ENCODE measurements at regions not wholly inside any gene's neighbourhood (a gene's known extent, or its start where the extent isn't known, plus 50 kb on each side); places are given as distances from the start of the nearest gene placed in this dataset.

DNA sequence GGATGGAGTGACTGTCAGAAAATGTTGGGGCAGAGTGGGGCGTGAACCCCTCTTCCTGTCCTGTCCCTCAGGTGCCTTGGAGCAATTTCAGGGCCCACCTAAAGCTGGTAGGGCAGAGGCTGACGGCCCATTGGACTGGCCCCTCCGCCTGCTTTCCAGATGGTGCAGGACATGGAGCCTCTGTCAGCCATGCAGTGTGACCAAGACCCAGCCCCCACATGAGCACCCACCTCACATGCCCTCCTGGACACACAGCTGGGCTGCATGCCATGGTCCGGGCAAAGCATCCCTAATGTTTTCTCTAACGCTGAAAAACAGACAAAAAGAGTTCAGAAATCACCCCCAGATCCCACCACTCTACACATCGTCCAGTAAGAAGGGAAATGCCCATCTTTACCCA is 51.3 kb upstream of the PSAP start:
- TF ChIP-seq, protein P1, sequence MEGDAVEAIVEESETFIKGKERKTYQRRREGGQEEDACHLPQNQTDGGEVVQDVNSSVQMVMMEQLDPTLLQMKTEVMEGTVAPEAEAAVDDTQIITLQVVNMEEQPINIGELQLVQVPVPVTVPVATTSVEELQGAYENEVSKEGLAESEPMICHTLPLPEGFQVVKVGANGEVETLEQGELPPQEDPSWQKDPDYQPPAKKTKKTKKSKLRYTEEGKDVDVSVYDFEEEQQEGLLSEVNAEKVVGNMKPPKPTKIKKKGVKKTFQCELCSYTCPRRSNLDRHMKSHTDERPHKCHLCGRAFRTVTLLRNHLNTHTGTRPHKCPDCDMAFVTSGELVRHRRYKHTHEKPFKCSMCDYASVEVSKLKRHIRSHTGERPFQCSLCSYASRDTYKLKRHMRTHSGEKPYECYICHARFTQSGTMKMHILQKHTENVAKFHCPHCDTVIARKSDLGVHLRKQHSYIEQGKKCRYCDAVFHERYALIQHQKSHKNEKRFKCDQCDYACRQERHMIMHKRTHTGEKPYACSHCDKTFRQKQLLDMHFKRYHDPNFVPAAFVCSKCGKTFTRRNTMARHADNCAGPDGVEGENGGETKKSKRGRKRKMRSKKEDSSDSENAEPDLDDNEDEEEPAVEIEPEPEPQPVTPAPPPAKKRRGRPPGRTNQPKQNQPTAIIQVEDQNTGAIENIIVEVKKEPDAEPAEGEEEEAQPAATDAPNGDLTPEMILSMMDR (IDR thresholded peaks at IDR 0.05): no peak
- intact Hi-C loops (cut with DNase I; ENCODE audit: low total_unique reads): loop anchor here (5.0 kb wide), 1 partner anchor 140 kb away; no protein-coding TSS in a partner anchor
- no peak overlapping the region for H3K27ac ChIP-seq
- no peaks in the 10 kb centered on the region for H3K27me3 ChIP-seq
- no peaks in the 10 kb centered on the region for H3K36me3 ChIP-seq
- no peak overlapping the region for H3K4me3 ChIP-seq
- DNase-seq: no peak
- H3K9me3 ChIP-seq: no peaks in the 10 kb centered on the region
- no peaks in the 10 kb centered on the region for H3K4me1 ChIP-seq
